ENCODE measurements at regions not wholly inside any gene's neighbourhood (a gene's known extent, or its start where the extent isn't known, plus 50 kb on each side); places are given as distances from the start of the nearest gene placed in this dataset.
"Not testable (repeated sequence)": the region's sequence is repeated elsewhere in the genome, so short reads cannot be mapped to it uniquely, and the experiment has no call there.

- H3K27ac ChIP-seq (replicated peaks), result no peak overlapping the region
- no peak for DNase-seq (ENCODE audit: low read depth in 1 of 2, low spot score in 1 of 2)
- TF ChIP-seq GABPA (IDR thresholded peaks at IDR 0.05; ENCODE audit: low read depth) (no peak), SPI1 (IDR thresholded peaks at IDR 0.05; ENCODE audit: borderline replicate concordance, low read depth) (no peak), POLR2AphosphoS5 (IDR thresholded peaks at IDR 0.05; ENCODE audit: low read depth) (no peak), REST (IDR thresholded peaks at IDR 0.05; ENCODE audit: insufficient replicate concordance, low read depth) (no peak)
- TF ChIP-seq, protein P1, sequence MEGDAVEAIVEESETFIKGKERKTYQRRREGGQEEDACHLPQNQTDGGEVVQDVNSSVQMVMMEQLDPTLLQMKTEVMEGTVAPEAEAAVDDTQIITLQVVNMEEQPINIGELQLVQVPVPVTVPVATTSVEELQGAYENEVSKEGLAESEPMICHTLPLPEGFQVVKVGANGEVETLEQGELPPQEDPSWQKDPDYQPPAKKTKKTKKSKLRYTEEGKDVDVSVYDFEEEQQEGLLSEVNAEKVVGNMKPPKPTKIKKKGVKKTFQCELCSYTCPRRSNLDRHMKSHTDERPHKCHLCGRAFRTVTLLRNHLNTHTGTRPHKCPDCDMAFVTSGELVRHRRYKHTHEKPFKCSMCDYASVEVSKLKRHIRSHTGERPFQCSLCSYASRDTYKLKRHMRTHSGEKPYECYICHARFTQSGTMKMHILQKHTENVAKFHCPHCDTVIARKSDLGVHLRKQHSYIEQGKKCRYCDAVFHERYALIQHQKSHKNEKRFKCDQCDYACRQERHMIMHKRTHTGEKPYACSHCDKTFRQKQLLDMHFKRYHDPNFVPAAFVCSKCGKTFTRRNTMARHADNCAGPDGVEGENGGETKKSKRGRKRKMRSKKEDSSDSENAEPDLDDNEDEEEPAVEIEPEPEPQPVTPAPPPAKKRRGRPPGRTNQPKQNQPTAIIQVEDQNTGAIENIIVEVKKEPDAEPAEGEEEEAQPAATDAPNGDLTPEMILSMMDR (IDR thresholded peaks at IDR 0.05; ENCODE audit: insufficient read depth, low read length), result no peak
- H3K4me3 ChIP-seq (replicated peaks; ENCODE audit: insufficient read depth, low read length), result no peak overlapping the region
- H3K27me3 ChIP-seq (ENCODE audit: insufficient read depth, poor library complexity, severe bottlenecking), result no peaks in the 10 kb centered on the region
Measured at GRCh38 chr1:232865102-232865931, 60.1 kb downstream of the MAP10 start.

DNA sequence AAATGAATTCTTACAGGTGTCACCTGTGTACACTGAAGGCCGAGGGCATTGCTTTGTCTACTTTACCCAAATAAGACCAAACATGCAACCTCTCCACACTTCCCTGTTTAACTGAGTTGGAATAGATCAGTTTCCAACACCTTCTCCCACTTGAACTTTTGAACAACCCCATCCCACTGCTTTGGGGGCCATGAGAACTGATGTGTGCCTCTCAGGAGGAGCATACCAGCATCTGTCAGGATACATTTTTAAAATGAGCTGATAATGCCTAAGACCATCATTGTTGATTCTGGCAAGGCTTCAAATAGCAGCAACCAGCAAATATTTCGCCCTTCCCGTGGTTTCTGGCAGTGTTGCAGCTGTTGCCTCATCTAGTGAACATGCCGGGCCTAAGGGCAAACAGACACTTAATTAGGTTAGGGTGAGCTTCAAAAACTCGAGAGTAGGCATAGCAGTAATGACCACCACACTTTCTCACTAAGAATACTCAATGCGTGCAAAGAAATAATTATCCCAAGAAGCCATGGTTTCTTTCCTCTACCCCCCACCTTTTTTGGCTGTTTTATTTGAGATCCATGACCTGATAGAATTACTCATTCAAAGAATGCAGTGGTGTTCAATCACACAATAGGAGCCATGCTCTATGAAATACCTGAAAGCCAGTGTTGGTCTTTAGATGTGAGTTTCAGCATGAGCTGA, 63.7 kb downstream of the MAP10 start:
- no peaks in the 10 kb centered on the region for H3K27me3 ChIP-seq (ENCODE audit: insufficient read depth, poor library complexity, severe bottlenecking)
- no peak overlapping the region for H3K27ac ChIP-seq (replicated peaks)
- DNase-seq (ENCODE audit: low read depth in 1 of 2, low spot score in 1 of 2), result peak in 1 of 2 experiments; percentile 10
- TF ChIP-seq POLR2AphosphoS5 (IDR thresholded peaks at IDR 0.05; ENCODE audit: low read depth), result peak; percentile 45; the same call in 1 of the 2 replicates
- no peak for TF ChIP-seq GABPA (IDR thresholded peaks at IDR 0.05; ENCODE audit: low read depth)
- H3K4me3 ChIP-seq (replicated peaks; ENCODE audit: insufficient read depth, low read length), result no peak overlapping the region

DNA sequence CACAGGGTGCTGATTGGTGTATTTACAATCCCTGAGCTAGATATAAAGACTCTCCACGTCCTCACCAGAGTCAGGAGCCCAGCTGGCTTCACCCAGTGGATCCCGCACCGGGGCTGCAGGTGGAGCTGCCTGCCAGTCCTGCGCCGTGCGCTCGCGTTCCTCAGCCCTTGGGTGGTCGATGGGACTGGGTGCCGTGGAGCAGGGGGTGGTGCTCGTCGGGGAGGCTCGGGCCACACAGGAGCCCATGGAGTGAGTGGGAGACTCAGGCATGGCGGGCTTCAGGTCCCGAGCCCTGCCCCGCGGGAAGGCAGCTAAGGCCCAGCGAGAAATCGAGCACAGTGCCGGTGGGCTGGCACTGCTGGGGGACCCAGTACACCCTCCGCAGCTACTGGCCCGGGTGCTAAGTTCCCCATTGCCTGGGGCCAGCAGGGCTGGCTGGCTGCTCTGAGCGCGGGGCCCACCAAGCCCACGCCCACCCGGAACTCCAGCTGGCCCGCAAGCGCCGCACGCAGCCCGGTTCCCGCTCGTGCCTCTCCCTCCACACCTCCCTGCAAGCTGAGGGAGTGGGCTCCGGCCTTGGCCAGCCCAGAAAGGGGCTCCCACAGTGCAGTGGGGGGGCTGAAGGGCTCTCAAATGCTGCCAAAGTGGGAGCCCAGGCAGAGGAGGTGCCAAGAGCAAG, 66.2 kb downstream of the MAP10 start:
- not testable (repeated sequence) for DNase-seq (ENCODE audit: low read depth in 1 of 2, low spot score in 1 of 2); H3K4me3 ChIP-seq (replicated peaks; ENCODE audit: insufficient read depth, low read length); H3K27me3 ChIP-seq (ENCODE audit: insufficient read depth, poor library complexity, severe bottlenecking); H3K27ac ChIP-seq (replicated peaks)

DNA sequence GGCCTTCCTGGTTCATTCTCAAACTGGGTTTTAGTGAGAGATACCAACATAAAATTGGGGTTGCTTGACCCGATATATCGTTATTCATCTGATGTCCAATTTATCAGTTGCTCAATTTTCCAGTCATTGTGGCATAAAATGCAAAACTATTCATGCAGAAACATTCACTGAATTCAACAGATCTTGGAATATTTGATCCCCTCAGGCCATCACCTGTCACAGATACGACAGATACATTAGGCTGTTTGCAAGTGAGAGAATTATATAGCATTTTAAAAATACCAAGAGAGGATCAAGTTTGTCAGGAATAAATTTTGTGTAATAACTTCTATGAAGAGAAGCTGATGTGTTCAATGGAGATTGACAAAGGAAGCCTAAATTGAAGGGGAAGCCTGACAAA, 67.1 kb downstream of the MAP10 start:
- DNase-seq (ENCODE audit: low read depth in 1 of 2, low spot score in 1 of 2), result no peak
- no peak overlapping the region for H3K4me3 ChIP-seq (replicated peaks; ENCODE audit: insufficient read depth, low read length)
- H3K27me3 ChIP-seq (ENCODE audit: insufficient read depth, poor library complexity, severe bottlenecking), result no peaks in the 10 kb centered on the region
- H3K27ac ChIP-seq (replicated peaks), result no peak overlapping the region
- no peak for TF ChIP-seq SPI1 (IDR thresholded peaks at IDR 0.05; ENCODE audit: borderline replicate concordance, low read depth)
- TF ChIP-seq GABPA (IDR thresholded peaks at IDR 0.05; ENCODE audit: low read depth), result no peak
- TF ChIP-seq POLR2AphosphoS5 (IDR thresholded peaks at IDR 0.05; ENCODE audit: low read depth), result no peak
- no peak for TF ChIP-seq REST (IDR thresholded peaks at IDR 0.05; ENCODE audit: insufficient replicate concordance, low read depth)
- TF ChIP-seq, protein P1 (IDR thresholded peaks at IDR 0.05; ENCODE audit: insufficient read depth, low read length), result no peak

Data from HL-60 (cell line).